HG03060 (cell line): ENCODE measurements at regions not wholly inside any gene's neighbourhood (a gene's known extent, or its start where the extent isn't known, plus 50 kb on each side); places are given as distances from the start of the nearest gene placed in this dataset.

ENCODE experiments used
- ATAC-seq: cut with Tn5 transposase; IDR thresholded peaks from one replicate; pipeline ENCODE4 v1.9.1; 2021; ENCODE audit warnings: low read depth, moderate number of reproducible peaks; ENCODE audit not compliant: unreplicated experiment

- no peak for ATAC-seq
These were observed 98.9 kb upstream of the NTRK2 start for GRCh38 chr9:84570482-84571154.

- ATAC-seq: no peak
These were observed 96.4 kb upstream of the NTRK2 start for GRCh38 chr9:84573083-84573482.

GRCh38 chr9:84575705-84576104 is 93.8 kb upstream of the NTRK2 start:
- ATAC-seq: no peak

- ATAC-seq: no peak
These were observed 85.7 kb upstream of the NTRK2 start for GRCh38 chr9:84583866-84584265.

GRCh38 chr9:84586662-84587061 is 82.9 kb upstream of the NTRK2 start:
- no peak for ATAC-seq

GRCh38 chr9:84587153-84587552 is 82.4 kb upstream of the NTRK2 start:
- ATAC-seq: no peak

- ATAC-seq: no peak
These were observed 80.0 kb upstream of the NTRK2 start for GRCh38 chr9:84589542-84589941.

GRCh38 chr9:84590706-84591105 is 78.8 kb upstream of the NTRK2 start:
- no peak for ATAC-seq

- ATAC-seq: no peak
These were observed 76.6 kb upstream of the NTRK2 start for GRCh38 chr9:84592918-84593317.

GRCh38 chr9:84593352-84593751 is 76.2 kb upstream of the NTRK2 start:
- no peak for ATAC-seq

- ATAC-seq: peak; percentile 86
These were observed 72.4 kb upstream of the NTRK2 start for GRCh38 chr9:84597131-84597530.

GRCh38 chr9:84598921-84599636 is 70.5 kb upstream of the NTRK2 start:
- no peak for ATAC-seq

- ATAC-seq: no peak
These were observed 68.8 kb upstream of the NTRK2 start for GRCh38 chr9:84600739-84601138.

- ATAC-seq: no peak
These were observed 65.3 kb upstream of the NTRK2 start for GRCh38 chr9:84604223-84604622.

- no peak for ATAC-seq
These were observed 59.8 kb upstream of the NTRK2 start for GRCh38 chr9:84609779-84610178.

- no peak for ATAC-seq
These were observed 56.1 kb upstream of the NTRK2 start for GRCh38 chr9:84613431-84613830.

- no peak for ATAC-seq
These were observed 54.0 kb upstream of the NTRK2 start for GRCh38 chr9:84615544-84615943.

- ATAC-seq: no peak
These were observed 52.0 kb upstream of the NTRK2 start for GRCh38 chr9:84617411-84618029.
